ENCODE measurements at regions not wholly inside any gene's neighbourhood (a gene's known extent, or its start where the extent isn't known, plus 50 kb on each side); places are given as distances from the start of the nearest gene placed in this dataset.

- TF ChIP-seq, protein P1, sequence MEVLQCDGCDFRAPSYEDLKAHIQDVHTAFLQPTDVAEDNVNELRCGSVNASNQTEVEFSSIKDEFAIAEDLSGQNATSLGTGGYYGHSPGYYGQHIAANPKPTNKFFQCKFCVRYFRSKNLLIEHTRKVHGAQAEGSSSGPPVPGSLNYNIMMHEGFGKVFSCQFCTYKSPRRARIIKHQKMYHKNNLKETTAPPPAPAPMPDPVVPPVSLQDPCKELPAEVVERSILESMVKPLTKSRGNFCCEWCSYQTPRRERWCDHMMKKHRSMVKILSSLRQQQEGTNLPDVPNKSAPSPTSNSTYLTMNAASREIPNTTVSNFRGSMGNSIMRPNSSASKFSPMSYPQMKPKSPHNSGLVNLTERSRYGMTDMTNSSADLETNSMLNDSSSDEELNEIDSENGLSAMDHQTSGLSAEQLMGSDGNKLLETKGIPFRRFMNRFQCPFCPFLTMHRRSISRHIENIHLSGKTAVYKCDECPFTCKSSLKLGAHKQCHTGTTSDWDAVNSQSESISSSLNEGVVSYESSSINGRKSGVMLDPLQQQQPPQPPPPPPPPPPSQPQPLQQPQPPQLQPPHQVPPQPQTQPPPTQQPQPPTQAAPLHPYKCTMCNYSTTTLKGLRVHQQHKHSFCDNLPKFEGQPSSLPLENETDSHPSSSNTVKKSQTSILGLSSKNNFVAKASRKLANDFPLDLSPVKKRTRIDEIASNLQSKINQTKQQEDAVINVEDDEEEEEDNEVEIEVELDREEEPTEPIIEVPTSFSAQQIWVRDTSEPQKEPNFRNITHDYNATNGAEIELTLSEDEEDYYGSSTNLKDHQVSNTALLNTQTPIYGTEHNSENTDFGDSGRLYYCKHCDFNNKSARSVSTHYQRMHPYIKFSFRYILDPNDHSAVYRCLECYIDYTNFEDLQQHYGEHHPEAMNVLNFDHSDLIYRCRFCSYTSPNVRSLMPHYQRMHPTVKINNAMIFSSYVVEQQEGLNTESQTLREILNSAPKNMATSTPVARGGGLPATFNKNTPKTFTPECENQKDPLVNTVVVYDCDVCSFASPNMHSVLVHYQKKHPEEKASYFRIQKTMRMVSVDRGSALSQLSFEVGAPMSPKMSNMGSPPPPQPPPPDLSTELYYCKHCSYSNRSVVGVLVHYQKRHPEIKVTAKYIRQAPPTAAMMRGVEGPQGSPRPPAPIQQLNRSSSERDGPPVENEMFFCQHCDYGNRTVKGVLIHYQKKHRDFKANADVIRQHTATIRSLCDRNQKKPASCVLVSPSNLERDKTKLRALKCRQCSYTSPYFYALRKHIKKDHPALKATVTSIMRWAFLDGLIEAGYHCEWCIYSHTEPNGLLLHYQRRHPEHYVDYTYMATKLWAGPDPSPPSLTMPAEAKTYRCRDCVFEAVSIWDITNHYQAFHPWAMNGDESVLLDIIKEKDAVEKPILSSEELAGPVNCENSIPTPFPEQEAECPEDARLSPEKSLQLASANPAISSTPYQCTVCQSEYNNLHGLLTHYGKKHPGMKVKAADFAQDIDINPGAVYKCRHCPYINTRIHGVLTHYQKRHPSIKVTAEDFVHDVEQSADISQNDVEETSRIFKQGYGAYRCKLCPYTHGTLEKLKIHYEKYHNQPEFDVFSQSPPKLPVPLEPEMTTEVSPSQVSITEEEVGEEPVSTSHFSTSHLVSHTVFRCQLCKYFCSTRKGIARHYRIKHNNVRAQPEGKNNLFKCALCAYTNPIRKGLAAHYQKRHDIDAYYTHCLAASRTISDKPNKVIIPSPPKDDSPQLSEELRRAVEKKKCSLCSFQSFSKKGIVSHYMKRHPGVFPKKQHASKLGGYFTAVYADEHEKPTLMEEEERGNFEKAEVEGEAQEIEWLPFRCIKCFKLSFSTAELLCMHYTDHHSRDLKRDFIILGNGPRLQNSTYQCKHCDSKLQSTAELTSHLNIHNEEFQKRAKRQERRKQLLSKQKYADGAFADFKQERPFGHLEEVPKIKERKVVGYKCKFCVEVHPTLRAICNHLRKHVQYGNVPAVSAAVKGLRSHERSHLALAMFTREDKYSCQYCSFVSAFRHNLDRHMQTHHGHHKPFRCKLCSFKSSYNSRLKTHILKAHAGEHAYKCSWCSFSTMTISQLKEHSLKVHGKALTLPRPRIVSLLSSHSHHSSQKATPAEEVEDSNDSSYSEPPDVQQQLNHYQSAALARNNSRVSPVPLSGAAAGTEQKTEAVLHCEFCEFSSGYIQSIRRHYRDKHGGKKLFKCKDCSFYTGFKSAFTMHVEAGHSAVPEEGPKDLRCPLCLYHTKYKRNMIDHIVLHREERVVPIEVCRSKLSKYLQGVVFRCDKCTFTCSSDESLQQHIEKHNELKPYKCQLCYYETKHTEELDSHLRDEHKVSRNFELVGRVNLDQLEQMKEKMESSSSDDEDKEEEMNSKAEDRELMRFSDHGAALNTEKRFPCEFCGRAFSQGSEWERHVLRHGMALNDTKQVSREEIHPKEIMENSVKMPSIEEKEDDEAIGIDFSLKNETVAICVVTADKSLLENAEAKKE (CRISPR knock-in tag; IDR thresholded peaks at IDR 0.05) = no peak
These were observed 889.8 kb downstream of the MCTP2 start (continued) for GRCh38 chr15:95121191-95121590.

DNA sequence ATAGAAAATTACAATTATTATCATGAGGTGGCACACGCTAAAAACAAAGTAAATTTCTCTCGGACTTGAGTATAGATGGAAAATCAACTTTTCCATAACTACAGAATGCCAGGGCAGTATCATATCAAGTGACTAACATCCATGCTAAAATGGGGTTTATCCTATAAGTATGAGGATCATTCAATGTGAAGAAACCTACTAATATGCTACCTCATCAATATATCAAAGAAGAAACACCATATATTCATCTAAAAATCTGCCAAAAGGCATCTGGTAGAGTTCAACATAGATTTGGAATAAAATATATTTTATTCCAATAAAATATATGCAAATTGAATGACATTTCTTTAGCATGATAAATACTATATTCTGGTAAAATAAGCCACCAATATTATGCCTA is 894.4 kb downstream of the MCTP2 start:
- no peaks in the 10 kb centered on the region for H3K36me3 ChIP-seq (ENCODE audit: insufficient read depth)
- peaks cover 14% of the 10 kb centered on the region for H3K4me1 Mint-ChIP-seq
- H3K27me3 Mint-ChIP-seq (ENCODE audit: insufficient read depth, low read depth, poor library complexity) = peaks cover 1% of the 10 kb centered on the region
- H3K27me3 ChIP-seq (ENCODE audit: insufficient read depth) = no peaks in the 10 kb centered on the region
- no peaks in the 10 kb centered on the region for H3K36me3 Mint-ChIP-seq (ENCODE audit: low read depth)
- no peak overlapping the region for H2AFZ ChIP-seq
- no peak overlapping the region for H3K27ac ChIP-seq (ENCODE audit: low read depth)
- H3K79me2 ChIP-seq (replicated peaks; ENCODE audit: insufficient read depth) = no peaks in the 10 kb centered on the region
- no peak overlapping the region for H3K27ac Mint-ChIP-seq
- no peaks in the 10 kb centered on the region for H3K9me2 ChIP-seq (ENCODE audit: insufficient read depth)
- no peak overlapping the region for H3K4me3 ChIP-seq
- H3K4me2 ChIP-seq = no peak overlapping the region
- H3K4me1 ChIP-seq (ENCODE audit: insufficient read depth) = peaks cover 9% of the 10 kb centered on the region
- no peaks in the 10 kb centered on the region for H3K9me3 Mint-ChIP-seq
- H4K20me1 ChIP-seq (replicated peaks; ENCODE audit: insufficient read depth) = no peaks in the 10 kb centered on the region
- no peak overlapping the region for H3K4me3 Mint-ChIP-seq
- DNase-seq (ENCODE audit: low spot score) (no peak), ATAC-seq (no peak)
- no peaks in the 10 kb centered on the region for H3F3A ChIP-seq (replicated peaks; ENCODE audit: low read depth)
- TF ChIP-seq ZNF114 (CRISPR knock-in tag; IDR thresholded peaks at IDR 0.05) = no peak
- no peak for TF ChIP-seq CREB1 (CRISPR knock-in tag; IDR thresholded peaks at IDR 0.05; ENCODE audit: low read depth)
- TF ChIP-seq, protein P2, sequence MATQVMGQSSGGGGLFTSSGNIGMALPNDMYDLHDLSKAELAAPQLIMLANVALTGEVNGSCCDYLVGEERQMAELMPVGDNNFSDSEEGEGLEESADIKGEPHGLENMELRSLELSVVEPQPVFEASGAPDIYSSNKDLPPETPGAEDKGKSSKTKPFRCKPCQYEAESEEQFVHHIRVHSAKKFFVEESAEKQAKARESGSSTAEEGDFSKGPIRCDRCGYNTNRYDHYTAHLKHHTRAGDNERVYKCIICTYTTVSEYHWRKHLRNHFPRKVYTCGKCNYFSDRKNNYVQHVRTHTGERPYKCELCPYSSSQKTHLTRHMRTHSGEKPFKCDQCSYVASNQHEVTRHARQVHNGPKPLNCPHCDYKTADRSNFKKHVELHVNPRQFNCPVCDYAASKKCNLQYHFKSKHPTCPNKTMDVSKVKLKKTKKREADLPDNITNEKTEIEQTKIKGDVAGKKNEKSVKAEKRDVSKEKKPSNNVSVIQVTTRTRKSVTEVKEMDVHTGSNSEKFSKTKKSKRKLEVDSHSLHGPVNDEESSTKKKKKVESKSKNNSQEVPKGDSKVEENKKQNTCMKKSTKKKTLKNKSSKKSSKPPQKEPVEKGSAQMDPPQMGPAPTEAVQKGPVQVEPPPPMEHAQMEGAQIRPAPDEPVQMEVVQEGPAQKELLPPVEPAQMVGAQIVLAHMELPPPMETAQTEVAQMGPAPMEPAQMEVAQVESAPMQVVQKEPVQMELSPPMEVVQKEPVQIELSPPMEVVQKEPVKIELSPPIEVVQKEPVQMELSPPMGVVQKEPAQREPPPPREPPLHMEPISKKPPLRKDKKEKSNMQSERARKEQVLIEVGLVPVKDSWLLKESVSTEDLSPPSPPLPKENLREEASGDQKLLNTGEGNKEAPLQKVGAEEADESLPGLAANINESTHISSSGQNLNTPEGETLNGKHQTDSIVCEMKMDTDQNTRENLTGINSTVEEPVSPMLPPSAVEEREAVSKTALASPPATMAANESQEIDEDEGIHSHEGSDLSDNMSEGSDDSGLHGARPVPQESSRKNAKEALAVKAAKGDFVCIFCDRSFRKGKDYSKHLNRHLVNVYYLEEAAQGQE (IDR thresholded peaks at IDR 0.05; ENCODE audit: unreplicated experiment) = no peak
- TF ChIP-seq ZNF331 (CRISPR knock-in tag; IDR thresholded peaks at IDR 0.05; ENCODE audit: low read depth) = no peak
- TF ChIP-seq NANOG (IDR thresholded peaks at IDR 0.05; ENCODE audit: borderline replicate concordance) = no peak
- TF ChIP-seq ETS1 (IDR thresholded peaks at IDR 0.05) = no peak
